LNCAP (cell line): ENCODE measurements at regions not wholly inside any gene's neighbourhood (a gene's known extent, or its start where the extent isn't known, plus 50 kb on each side); places are given as distances from the start of the nearest gene placed in this dataset.

Experiments used
- CTCF ChIP-seq: fragments of 450-650 bp; IDR thresholded peaks from 2 replicates; pipeline ENCODE4 v1.5.1; 2017; ENCODE audit warnings: mild to moderate bottlenecking

- 0 out of 2 replicates have a peak, but pooled peaks have one; percentile 20 for TF ChIP-seq CTCF
These were observed 157.3 kb downstream of the CYLC2 start for GRCh38 chr9:103152473-103152872.

GRCh38 chr9:103167530-103167929 lies 172.4 kb downstream of the CYLC2 start:
- no peak for TF ChIP-seq CTCF

GRCh38 chr9:103168254-103168653 lies 173.1 kb downstream of the CYLC2 start:
- TF ChIP-seq CTCF, result no peak

DNA sequence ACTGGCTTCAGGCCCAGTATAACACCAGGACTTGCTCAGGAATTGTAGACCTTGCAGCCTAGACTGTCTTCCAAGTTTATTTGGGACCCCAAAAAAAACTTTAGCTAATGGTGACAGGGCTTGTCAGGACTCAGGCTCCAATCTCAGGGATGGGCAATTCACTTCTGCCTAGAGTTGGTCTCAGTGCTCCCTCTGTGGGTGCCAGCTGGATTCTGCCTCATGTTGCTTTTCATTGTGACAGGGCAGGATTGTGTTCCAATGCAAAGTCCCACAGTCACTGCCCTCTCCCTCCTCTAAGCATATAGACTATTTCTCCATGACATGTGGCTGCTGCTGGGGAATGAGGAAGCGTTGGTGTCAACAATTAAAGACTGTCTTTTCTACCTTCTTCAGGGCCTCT lies 174.7 kb downstream of the CYLC2 start:
- no peak for TF ChIP-seq CTCF

GRCh38 chr9:103183701-103184171 lies 188.6 kb downstream of the CYLC2 start:
- no peak for TF ChIP-seq CTCF

- no peak for TF ChIP-seq CTCF
These were observed 191.8 kb downstream of the CYLC2 start for GRCh38 chr9:103186959-103187358.

GRCh38 chr9:103188781-103189350 lies 193.7 kb downstream of the CYLC2 start:
- no peak for TF ChIP-seq CTCF

GRCh38 chr9:103193992-103194391 lies 198.9 kb downstream of the CYLC2 start:
- no peak for TF ChIP-seq CTCF
